Cerebellar nuclear complex (tissue), 1 donor: ENCODE measurements at regions not wholly inside any gene's neighbourhood (a gene's known extent, or its start where the extent isn't known, plus 50 kb on each side); places are given as distances from the start of the nearest gene placed in this dataset.

Experiments used
- DNase-seq, 2 experiments: peaks; one replicate each; lab custom pipeline; 2025; lab: John Stamatoyannopoulos, UW

GRCh38 chr6:168228676-168229367 is 90.8 kb downstream of the DACT2 start:
- no peak for DNase-seq

GRCh38 chr6:168227840-168228239 is 91.7 kb downstream of the DACT2 start:
- DNase-seq = no peak

GRCh38 chr6:168226902-168227318 is 92.7 kb downstream of the DACT2 start:
- DNase-seq = no peak

GRCh38 chr6:168226061-168226752 is 93.4 kb downstream of the DACT2 start:
- DNase-seq = no peak

- no peak for DNase-seq
These were observed 94.1 kb downstream of the DACT2 start for GRCh38 chr6:168225471-168225911.

- no peak for DNase-seq
These were observed 95.8 kb downstream of the DACT2 start for GRCh38 chr6:168223755-168224154.

GRCh38 chr6:168223150-168223549 is 96.4 kb downstream of the DACT2 start:
- DNase-seq = no peak

- DNase-seq = no peak
These were observed 97.2 kb downstream of the DACT2 start for GRCh38 chr6:168222115-168223043.

- no peak for DNase-seq
These were observed 98.0 kb downstream of the DACT2 start for GRCh38 chr6:168221497-168222079.

- DNase-seq = no peak
These were observed 98.6 kb downstream of the DACT2 start for GRCh38 chr6:168221000-168221399.

GRCh38 chr6:168219804-168220203 is 99.8 kb downstream of the DACT2 start:
- DNase-seq = no peak

GRCh38 chr6:168218785-168219566 is 100.6 kb downstream of the DACT2 start:
- no peak for DNase-seq

GRCh38 chr6:168217880-168218537 is 101.6 kb downstream of the DACT2 start:
- no peak for DNase-seq

- DNase-seq = no peak
These were observed 102.2 kb downstream of the DACT2 start for GRCh38 chr6:168217216-168217879.

- DNase-seq = no peak
These were observed 102.8 kb downstream of the DACT2 start for GRCh38 chr6:168216751-168217191.

- no peak for DNase-seq
These were observed 103.5 kb downstream of the DACT2 start for GRCh38 chr6:168216117-168216516.

- DNase-seq = no peak
These were observed 104.3 kb downstream of the DACT2 start for GRCh38 chr6:168215121-168215808.

GRCh38 chr6:168214586-168215104 is 104.9 kb downstream of the DACT2 start:
- no peak for DNase-seq

GRCh38 chr6:168213121-168213524 is 106.5 kb downstream of the DACT2 start:
- DNase-seq = no peak
